Loucy (cell line): ENCODE measurements at regions not wholly inside any gene's neighbourhood (a gene's known extent, or its start where the extent isn't known, plus 50 kb on each side); places are given as distances from the start of the nearest gene placed in this dataset.

ENCODE experiments used
- H2AFZ ChIP-seq: fragments of 200-600 bp; sonication (generic); 2 replicates; pipeline ENCODE4 v1.6.0; 2016; ENCODE audit warnings: antibody characterized with exemption, mild to moderate bottlenecking, low read length, moderate library complexity
- H3F3A ChIP-seq: fragments of 200-600 bp; 2 replicates; pipeline ENCODE4 v1.6.0; 2016; ENCODE audit warnings: antibody characterized with exemption, low read depth, mild to moderate bottlenecking
- H3K27me3 ChIP-seq: fragments of 200-600 bp; sonication (generic); 2 replicates; pipeline ENCODE4 v1.6.1; 2014; ENCODE audit warnings: low read length, mild to moderate bottlenecking; ENCODE audit not compliant: insufficient read depth, poor library complexity, severe bottlenecking
- H3K36me3 ChIP-seq: fragments of 200-600 bp; sonication (generic); 2 replicates; pipeline ENCODE4 v1.6.1; 2016; ENCODE audit warnings: low read length; ENCODE audit not compliant: insufficient read depth
- H3K4me1 ChIP-seq: fragments of 200-600 bp; sonication (generic); 2 replicates; pipeline ENCODE4 v1.5.1; 2014; ENCODE audit warnings: low read length, mild to moderate bottlenecking; ENCODE audit not compliant: insufficient read depth, poor library complexity, severe bottlenecking
- H3K4me2 ChIP-seq: fragments of 200-600 bp; sonication (generic); 2 replicates; pipeline ENCODE4 v1.6.0; 2014; ENCODE audit warnings: antibody characterized with exemption, low read length, low read depth, mild to moderate bottlenecking; ENCODE audit not compliant: poor library complexity, severe bottlenecking
- H3K4me3 ChIP-seq: fragments of 200-600 bp; sonication (generic); 2 replicates; pipeline ENCODE4 v1.5.1; 2014; ENCODE audit warnings: low read length, mild to moderate bottlenecking, mixed read lengths; ENCODE audit not compliant: poor library complexity, severe bottlenecking
- H3K79me2 ChIP-seq: fragments of 200-600 bp; sonication (generic); 2 replicates; pipeline ENCODE4 v1.6.1; 2014; ENCODE audit warnings: low read length; ENCODE audit not compliant: insufficient read depth
- H3K9ac ChIP-seq: fragments of 200-600 bp; sonication (generic); 2 replicates; pipeline ENCODE4 v1.6.0; 2014; ENCODE audit warnings: mild to moderate bottlenecking, low read depth, low read length, moderate library complexity; ENCODE audit not compliant: poor library complexity, severe bottlenecking
- H3K9me2 ChIP-seq: fragments of 200-600 bp; sonication (generic); replicated peaks from 2 replicates; pipeline ENCODE4 v1.6.1; 2016; ENCODE audit warnings: low read depth, low read length, mixed read lengths
- H3K9me3 ChIP-seq: fragments of 200-600 bp; sonication (generic); 2 replicates; pipeline ENCODE4 v1.6.1; 2014; ENCODE audit warnings: mild to moderate bottlenecking, antibody characterized with exemption, low read length, low read depth; ENCODE audit not compliant: insufficient read depth
- H4K20me1 ChIP-seq: fragments of 200-600 bp; sonication (generic); 2 replicates; pipeline ENCODE4 v1.6.0; 2014; ENCODE audit warnings: antibody characterized with exemption, low read length, mild to moderate bottlenecking; ENCODE audit not compliant: insufficient read depth, poor library complexity, severe bottlenecking
- CTCF ChIP-seq: fragments of 200-600 bp; sonication (generic); conservative IDR thresholded peaks from 2 replicates; pipeline ENCODE4 v1.5.1; 2014; ENCODE audit warnings: mild to moderate bottlenecking, antibody characterized with exemption, low read length
- EZH2phosphoT487 ChIP-seq: fragments of 200-600 bp; IDR thresholded peaks from 2 replicates; pipeline ENCODE4 v1.6.1; 2018; ENCODE audit warnings: antibody characterized with exemption, mild to moderate bottlenecking, moderate library complexity, borderline replicate concordance

- Histone ChIP-seq H3K36me3 (no peaks in the 10 kb centered on the region), H3K9ac (no peak overlapping the region), H3K9me3 (no peaks in the 10 kb centered on the region), H3K9me2 (no peaks in the 10 kb centered on the region), H3K4me3 (no peak overlapping the region), H3K79me2 (no peaks in the 10 kb centered on the region), H3F3A (no peaks in the 10 kb centered on the region), H3K4me2 (no peak overlapping the region), H2AFZ (no peak overlapping the region), H4K20me1 (no peaks in the 10 kb centered on the region), H3K27me3 (no peaks in the 10 kb centered on the region), H3K4me1 (no peaks in the 10 kb centered on the region)
- no peak for TF ChIP-seq EZH2phosphoT487
- no peak for TF ChIP-seq CTCF
These were observed 224.2 kb downstream of the NPR3 start for GRCh38 chr5:32935283-32935682.

- no peaks in the 10 kb centered on the region for H3K4me1 ChIP-seq
- no peaks in the 10 kb centered on the region for H3K27me3 ChIP-seq
- no peaks in the 10 kb centered on the region for H3F3A ChIP-seq
- H3K9me3 ChIP-seq, result no peaks in the 10 kb centered on the region
- no peak overlapping the region for H2AFZ ChIP-seq
- no peaks in the 10 kb centered on the region for H3K79me2 ChIP-seq
- no peak overlapping the region for H3K4me3 ChIP-seq
- TF ChIP-seq CTCF (no peak), EZH2phosphoT487 (no peak)
- H3K9ac ChIP-seq, result no peak overlapping the region
- H4K20me1 ChIP-seq, result no peaks in the 10 kb centered on the region
- H3K4me2 ChIP-seq, result no peak overlapping the region
- H3K9me2 ChIP-seq, result no peaks in the 10 kb centered on the region
- no peaks in the 10 kb centered on the region for H3K36me3 ChIP-seq
These were observed 225.2 kb downstream of the NPR3 start for GRCh38 chr5:32936329-32936728.

GRCh38 chr5:32942225-32942989 is 231.3 kb downstream of the NPR3 start:
- H3K27me3 ChIP-seq, result no peaks in the 10 kb centered on the region

More at GRCh38 chr5:32942225-32942989, 231.3 kb downstream of the NPR3 start:
- H3K9me3 ChIP-seq, result no peaks in the 10 kb centered on the region
- H4K20me1 ChIP-seq, result no peaks in the 10 kb centered on the region
- H3K4me2 ChIP-seq, result no peak overlapping the region
- H3K36me3 ChIP-seq, result no peaks in the 10 kb centered on the region
- no peaks in the 10 kb centered on the region for H3K4me1 ChIP-seq
- no peaks in the 10 kb centered on the region for H3K79me2 ChIP-seq
- H2AFZ ChIP-seq, result peak overlapping the region; percentile 20; the same call in 1 of the 2 replicates
- no peak overlapping the region for H3K4me3 ChIP-seq
- no peak for TF ChIP-seq EZH2phosphoT487
- peak; percentile 62 for TF ChIP-seq CTCF
- no peaks in the 10 kb centered on the region for H3K9me2 ChIP-seq
- H3F3A ChIP-seq, result no peaks in the 10 kb centered on the region
- H3K9ac ChIP-seq, result no peak overlapping the region
